Endothelial cell of umbilical vein (primary cell): ENCODE measurements at regions not wholly inside any gene's neighbourhood (a gene's known extent, or its start where the extent isn't known, plus 50 kb on each side); places are given as distances from the start of the nearest gene placed in this dataset.

Source experiments
- BruUV-seq: library from RNA; stranded (reverse); fragments of 400-500 nt; replicated peaks from 2 replicates; lab custom pipeline; 2021; lab: Mats Ljungman, UMichigan
- CTCF ChIA-PET: fragments of 300-600, 350-600 bp; sonication (Branson Sonifier 250); formaldehyde crosslinking; loops from one replicate; lab custom pipeline; 2021; ENCODE audit warnings: antibody characterized with exemption, inconsistent platforms; lab: Charles Lee
- POLR2A ChIA-PET: fragments of 300-600, 350-600 bp; sonication (Branson Sonifier 250); formaldehyde crosslinking; loops from one replicate; lab custom pipeline; 2021; ENCODE audit warnings: antibody characterized with exemption, inconsistent platforms; lab: Charles Lee
- DNase-seq: peaks from one replicate; pipeline ENCODE4 v3.0.0-alpha.2; 2011; ENCODE audit warnings: low read depth, low spot score
- FAIRE-seq: peaks from 2 replicates; lab custom pipeline; 2011; peaks lifted over from hg19 to GRCh38; lab: Jason Lieb, UNC
- H2AFZ ChIP-seq: 2 replicates; pipeline ENCODE4 v1.6.0; 2012; ENCODE audit warnings: low read depth, low read length, control low read depth, inconsistent platforms
- H3K27ac ChIP-seq: 2 replicates; pipeline ENCODE4 v1.5.1; 2011; ENCODE audit warnings: low read depth, mild to moderate bottlenecking, control low read depth, low read length, moderate library complexity; ENCODE audit not compliant: insufficient read depth
- H3K27me3 ChIP-seq, 2 experiments: 2 replicates each; pipeline versions ENCODE4 v1.6.0 to v1.6.1; 2011; ENCODE audit warnings: low read length in 2 of 2, mixed read lengths in 1 of 2; ENCODE audit not compliant: control insufficient read depth in 2 of 2, insufficient read depth in 2 of 2
- H3K36me3 ChIP-seq, 2 experiments: 2 replicates in 1 of 2; 3 replicates in 1 of 2; pipeline ENCODE4 v1.5.1; 2011; ENCODE audit warnings: low read length in 2 of 2, mild to moderate bottlenecking in 1 of 2, moderate library complexity in 1 of 2; ENCODE audit not compliant: control insufficient read depth in 2 of 2, insufficient read depth in 2 of 2; ENCODE audit errors: extremely low read depth in 1 of 2
- H3K4me1 ChIP-seq: 3 replicates; pipeline ENCODE4 v1.5.1; 2011; ENCODE audit warnings: mild to moderate bottlenecking, low read length; ENCODE audit not compliant: control insufficient read depth, insufficient read depth; ENCODE audit errors: extremely low read depth
- H3K4me2 ChIP-seq: 2 replicates; pipeline ENCODE4 v1.6.1; 2011; ENCODE audit warnings: low read length, control low read depth, mixed read lengths; ENCODE audit not compliant: insufficient read depth
- H3K4me3 ChIP-seq, 3 experiments: fragments of 200-600 bp in 1 of 3; sonication (generic), shearing (Covaris generic) in 1 of 3; replicated peaks in 1 of 3; 2 replicates each; pipeline ENCODE4 v1.5.1; 2011 to 2016; ENCODE audit warnings: control low read depth in 3 of 3, low read length in 3 of 3, mild to moderate bottlenecking in 2 of 3, inconsistent platforms in 1 of 3, low read depth in 1 of 3, moderate library complexity in 1 of 3; ENCODE audit not compliant: insufficient read depth in 1 of 3
- H3K79me2 ChIP-seq: 2 replicates; pipeline ENCODE4 v1.6.0; 2012; ENCODE audit warnings: low read length, inconsistent platforms; ENCODE audit not compliant: control insufficient read depth, insufficient read depth
- H3K9ac ChIP-seq: replicated peaks from 2 replicates; pipeline ENCODE3; 2011; ENCODE audit warnings: low read length, control low read depth; ENCODE audit not compliant: insufficient read depth; ENCODE audit errors: extremely low read depth
- H3K9me1 ChIP-seq: replicated peaks from 3 replicates; pipeline ENCODE4 v1.6.0; 2011; ENCODE audit warnings: mild to moderate bottlenecking, low read length; ENCODE audit not compliant: control insufficient read depth, insufficient read depth; ENCODE audit errors: extremely low read depth
- H3K9me3 ChIP-seq: replicated peaks from 2 replicates; pipeline ENCODE4 v1.5.1; 2012; ENCODE audit warnings: low read length, inconsistent platforms; ENCODE audit not compliant: control insufficient read depth, insufficient read depth
- H4K20me1 ChIP-seq: replicated peaks from 2 replicates; pipeline ENCODE3; 2011; ENCODE audit warnings: mild to moderate bottlenecking, low read length; ENCODE audit not compliant: control insufficient read depth, insufficient read depth; ENCODE audit errors: extremely low read depth
- FOS ChIP-seq: IDR thresholded peaks from 2 replicates; pipeline ENCODE4 v1.6.1; 2011; ENCODE audit warnings: mild to moderate bottlenecking, low read length, moderate library complexity, borderline replicate concordance; ENCODE audit not compliant: insufficient read depth
- GATA2 ChIP-seq: IDR thresholded peaks from 2 replicates; pipeline ENCODE4 v1.7.0; 2011; ENCODE audit warnings: low read depth, mild to moderate bottlenecking, moderate library complexity, mixed read lengths, low read length; ENCODE audit not compliant: insufficient read length, insufficient read depth
- JUN ChIP-seq: IDR thresholded peaks from 2 replicates; pipeline ENCODE4 v1.6.1; 2011; ENCODE audit warnings: borderline replicate concordance, low read depth; ENCODE audit not compliant: insufficient read length, insufficient read depth
- MYC ChIP-seq: IDR thresholded peaks from one replicate; pipeline ENCODE4 v1.6.1; 2011; ENCODE audit warnings: mild to moderate bottlenecking, low read depth, low read length
- POLR2AphosphoS5 ChIP-seq: IDR thresholded peaks from 2 replicates; pipeline ENCODE4 v1.6.1; 2012; ENCODE audit warnings: low read depth, mild to moderate bottlenecking, control low read depth, low read length, moderate library complexity; ENCODE audit not compliant: insufficient read depth
- dilution Hi-C: fragments of 300-500 bp; cut with MboI; formaldehyde crosslinking; loops from one replicate; pipeline ENCODE4 v1.15.0; 2019; ENCODE audit warnings: low sequenced_read_pairs; ENCODE audit not compliant: extremely low pct_ligation_motif_present
- intact Hi-C: fragments of 100-400 bp; cut with micrococcal nuclease; formaldehyde crosslinking; loops from one replicate; pipeline ENCODE4 v1.10.0; 2022
- TF ChIP-seq, protein P1 (sequence below): IDR thresholded peaks from 2 replicates; pipeline ENCODE4 v1.6.1; 2011; ENCODE audit not compliant: insufficient read depth, insufficient read length
- TF ChIP-seq, protein P2 (sequence below), 2 donors: IDR thresholded peaks; 1 replicate in 1 of 2; 2 replicates in 1 of 2; pipeline ENCODE4 v1.5.1; 2011; ENCODE audit warnings: low read length in 2 of 2, mild to moderate bottlenecking in 2 of 2, moderate library complexity in 2 of 2, control low read depth in 1 of 2, inconsistent platforms in 1 of 2, low read depth in 1 of 2; ENCODE audit not compliant: insufficient read depth in 1 of 2; ENCODE audit errors: extremely low read depth in 1 of 2

DNA sequence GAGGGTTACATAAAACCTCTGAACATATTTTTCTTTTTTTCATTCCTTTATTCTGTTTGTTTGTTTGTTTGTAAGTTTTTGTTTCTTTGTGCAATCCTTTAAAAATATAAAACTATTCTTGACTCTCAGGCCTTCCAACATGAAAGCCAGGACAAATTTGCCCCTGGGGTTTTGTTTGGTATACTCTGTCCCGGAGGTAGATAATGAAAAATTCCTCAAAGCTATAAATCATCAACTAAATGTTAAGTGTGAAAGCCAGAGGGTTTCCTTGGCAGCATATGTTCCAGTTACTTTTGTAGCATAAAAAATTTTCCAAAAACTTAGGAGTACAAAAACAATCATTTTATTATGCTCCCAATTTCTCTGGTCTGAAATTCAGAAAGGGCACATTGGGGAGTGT, 1084.3 kb upstream of the GJE1 start:
- ChIA-PET CTCF (no interaction called here), POLR2A (no interaction called here)
- intact Hi-C loops: no loop called here
- Histone ChIP-seq H3K79me2 (no peaks in the 10 kb centered on the region), H3K27ac (no peak overlapping the region), H3K4me1 (no peaks in the 10 kb centered on the region), H3K4me3 (no peak overlapping the region), H3K9me1 (no peaks in the 10 kb centered on the region), H3K9me3 (no peaks in the 10 kb centered on the region), H3K27me3 (no peaks in the 10 kb centered on the region), H3K9ac (no peak overlapping the region), H3K36me3 (no peaks in the 10 kb centered on the region), H2AFZ (no peak overlapping the region), H4K20me1 (no peaks in the 10 kb centered on the region), H3K4me2 (no peak overlapping the region)
- dilution Hi-C loops: no loop called here
- no peak for FAIRE-seq
- TF ChIP-seq GATA2: no peak
- TF ChIP-seq, protein P1, sequence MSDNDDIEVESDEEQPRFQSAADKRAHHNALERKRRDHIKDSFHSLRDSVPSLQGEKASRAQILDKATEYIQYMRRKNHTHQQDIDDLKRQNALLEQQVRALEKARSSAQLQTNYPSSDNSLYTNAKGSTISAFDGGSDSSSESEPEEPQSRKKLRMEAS: no peak
- no peak for TF ChIP-seq FOS
- TF ChIP-seq, protein P2, sequence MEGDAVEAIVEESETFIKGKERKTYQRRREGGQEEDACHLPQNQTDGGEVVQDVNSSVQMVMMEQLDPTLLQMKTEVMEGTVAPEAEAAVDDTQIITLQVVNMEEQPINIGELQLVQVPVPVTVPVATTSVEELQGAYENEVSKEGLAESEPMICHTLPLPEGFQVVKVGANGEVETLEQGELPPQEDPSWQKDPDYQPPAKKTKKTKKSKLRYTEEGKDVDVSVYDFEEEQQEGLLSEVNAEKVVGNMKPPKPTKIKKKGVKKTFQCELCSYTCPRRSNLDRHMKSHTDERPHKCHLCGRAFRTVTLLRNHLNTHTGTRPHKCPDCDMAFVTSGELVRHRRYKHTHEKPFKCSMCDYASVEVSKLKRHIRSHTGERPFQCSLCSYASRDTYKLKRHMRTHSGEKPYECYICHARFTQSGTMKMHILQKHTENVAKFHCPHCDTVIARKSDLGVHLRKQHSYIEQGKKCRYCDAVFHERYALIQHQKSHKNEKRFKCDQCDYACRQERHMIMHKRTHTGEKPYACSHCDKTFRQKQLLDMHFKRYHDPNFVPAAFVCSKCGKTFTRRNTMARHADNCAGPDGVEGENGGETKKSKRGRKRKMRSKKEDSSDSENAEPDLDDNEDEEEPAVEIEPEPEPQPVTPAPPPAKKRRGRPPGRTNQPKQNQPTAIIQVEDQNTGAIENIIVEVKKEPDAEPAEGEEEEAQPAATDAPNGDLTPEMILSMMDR (IDR thresholded peaks at IDR 0.05; ENCODE audit: extremely low read depth in 1 of 2, insufficient read depth in 1 of 2, low read depth in 1 of 2, low read length in 2 of 2): no peak
- TF ChIP-seq MYC: no peak
- TF ChIP-seq POLR2AphosphoS5: no peak
- TF ChIP-seq JUN: no peak
- DNase-seq: no peak
- no TSS peak for BruUV-seq
